B cell (primary cell): ENCODE measurements at regions not wholly inside any gene's neighbourhood (a gene's known extent, or its start where the extent isn't known, plus 50 kb on each side); places are given as distances from the start of the nearest gene placed in this dataset.

ENCODE experiments used
- ATAC-seq: fragments of 200-7000 bp; cut with Tn5 transposase; one replicate; pipeline ENCODE4 v1.10.0; 2021; ENCODE audit warnings: low read depth, mild to moderate bottlenecking, moderate number of reproducible peaks, moderate library complexity
- CTCF ChIA-PET: fragments of 350-600 bp; sonication (Branson Sonifier 250); formaldehyde crosslinking; loops from one replicate; lab custom pipeline; 2021; ENCODE audit warnings: antibody characterized with exemption, inconsistent platforms; lab: Charles Lee
- POLR2A ChIA-PET: fragments of 350-600 bp; sonication (Branson Sonifier 250); formaldehyde crosslinking; loops from one replicate; lab custom pipeline; 2021; ENCODE audit warnings: antibody characterized with exemption; lab: Charles Lee
- DNase-seq: peaks from one replicate; pipeline ENCODE4 v3.0.0; 2013
- H2AFZ ChIP-seq: 2 replicates; pipeline ENCODE4 v1.6.1; 2012; ENCODE audit warnings: mild to moderate bottlenecking, low read depth, low read length; ENCODE audit not compliant: insufficient read depth, poor library complexity, severe bottlenecking
- H3K27ac ChIP-seq, 2 donors: 1 replicate in 1 of 2; 2 replicates in 1 of 2; pipeline ENCODE4 v1.5.1; 2012 to 2013; ENCODE audit warnings: low read length in 2 of 2, mild to moderate bottlenecking in 2 of 2, moderate library complexity in 1 of 2
- H3K27me3 ChIP-seq, 4 experiments: fragments of 200-600 bp in 1 of 4; sonication (generic) in 1 of 4; replicated peaks in 1 of 4; 1 replicate in 2 of 4; 2 replicates in 2 of 4; pipeline versions ENCODE4 v1.6.1 to v1.7.0; 2013 to 2016; ENCODE audit warnings: low read length in 3 of 4, mild to moderate bottlenecking in 2 of 4, mixed read lengths in 1 of 4, moderate library complexity in 1 of 4; ENCODE audit not compliant: insufficient read depth in 4 of 4, control insufficient read depth in 3 of 4; ENCODE audit errors: control extremely low read depth in 1 of 4
- H3K36me3 ChIP-seq, 2 experiments: replicated peaks in 1 of 2; 1 replicate in 1 of 2; 2 replicates in 1 of 2; pipeline versions ENCODE4 v1.6.1 to v1.7.1; 2013; ENCODE audit warnings: low read length in 1 of 2; ENCODE audit not compliant: insufficient read depth in 2 of 2, control insufficient read depth in 1 of 2; ENCODE audit errors: control extremely low read depth in 1 of 2, extremely low read depth in 1 of 2
- H3K4me1 ChIP-seq, 2 donors: fragments of 200-600 bp in 1 of 2; sonication (generic) in 1 of 2; 1 replicate in 1 of 2; 2 replicates in 1 of 2; pipeline versions ENCODE4 v1.5.1 to v1.6.1; 2013 to 2017; ENCODE audit warnings: low read length in 2 of 2; ENCODE audit not compliant: control insufficient read depth in 2 of 2, insufficient read depth in 2 of 2
- H3K4me2 ChIP-seq: replicated peaks from 2 replicates; pipeline ENCODE3; 2012; ENCODE audit warnings: mild to moderate bottlenecking, low read depth, low read length; ENCODE audit not compliant: poor library complexity, severe bottlenecking
- H3K4me3 ChIP-seq, 5 experiments: fragments of 200-600 bp in 1 of 5; sonication (generic) in 1 of 5; 1 replicate in 3 of 5; 2 replicates in 2 of 5; pipeline versions ENCODE4 v1.5.1 to v1.7.0; 2011 to 2016; ENCODE audit warnings: low read length in 4 of 5, mild to moderate bottlenecking in 4 of 5, low read depth in 2 of 5, control low read depth in 1 of 5, moderate library complexity in 1 of 5; ENCODE audit not compliant: insufficient read depth in 1 of 5; ENCODE audit errors: control extremely low read depth in 1 of 5, extremely low read depth in 1 of 5
- H3K79me2 ChIP-seq: fragments of 200-600 bp; sonication (generic); one replicate; pipeline ENCODE4 v1.6.0; 2016; ENCODE audit warnings: low read length; ENCODE audit not compliant: control insufficient read depth, insufficient read depth
- H3K9ac ChIP-seq: fragments of 200-600 bp; sonication (generic); 2 replicates; pipeline ENCODE4 v1.6.1; 2017; ENCODE audit warnings: mild to moderate bottlenecking, low read length, moderate library complexity
- H3K9me3 ChIP-seq, 3 donors: one replicate each; pipeline versions ENCODE4 v1.6.1 to v1.7.1; 2013; ENCODE audit warnings: low read length in 2 of 3; ENCODE audit not compliant: control insufficient read depth in 2 of 3, insufficient read depth in 1 of 3; ENCODE audit errors: control extremely low read depth in 1 of 3
- H4K20me1 ChIP-seq: 2 replicates; pipeline ENCODE4 v1.6.0; 2012; ENCODE audit warnings: mild to moderate bottlenecking, low read length; ENCODE audit not compliant: insufficient read depth, control insufficient read depth, poor library complexity, severe bottlenecking
- H3K27ac Mint-ChIP-seq: one replicate; pipeline ENCODE4 v1.8.0; 2021; ENCODE audit warnings: mixed read lengths
- H3K27me3 Mint-ChIP-seq: one replicate; pipeline ENCODE4 v1.8.0; 2021; ENCODE audit warnings: mixed read lengths
- H3K4me1 Mint-ChIP-seq: one replicate; pipeline ENCODE4 v1.8.0; 2021; ENCODE audit warnings: mixed read lengths
- H3K4me3 Mint-ChIP-seq: one replicate; pipeline ENCODE4 v1.8.0; 2021; ENCODE audit warnings: mixed read lengths
- H3K9me3 Mint-ChIP-seq: one replicate; pipeline ENCODE4 v1.8.0; 2022; ENCODE audit warnings: mixed read lengths; ENCODE audit not compliant: insufficient read depth
- CTCF ChIP-seq: fragments of 200-600 bp; IDR thresholded peaks from one replicate; pipeline ENCODE4 v1.8.0; 2022; ENCODE audit warnings: antibody characterized with exemption, mild to moderate bottlenecking
- EZH2 ChIP-seq: IDR thresholded peaks from 2 replicates; pipeline ENCODE4 v1.6.1; 2012; ENCODE audit warnings: borderline replicate concordance, low read depth, mild to moderate bottlenecking, moderate library complexity, low read length; ENCODE audit not compliant: insufficient read depth, poor library complexity, severe bottlenecking
- WGBS: methylation state at CpG from one replicate; pipeline ENCODE4 v1.1.5; 2013; ENCODE audit warnings: missing lambda C conversion rate; ENCODE audit not compliant: insufficient coverage; 5-methylcytosine and 5-hydroxymethylcytosine counted together
- intact Hi-C: fragments of 100-400 bp; cut with micrococcal nuclease; formaldehyde crosslinking; loops from one replicate; pipeline ENCODE4 v1.10.0; 2022

DNA sequence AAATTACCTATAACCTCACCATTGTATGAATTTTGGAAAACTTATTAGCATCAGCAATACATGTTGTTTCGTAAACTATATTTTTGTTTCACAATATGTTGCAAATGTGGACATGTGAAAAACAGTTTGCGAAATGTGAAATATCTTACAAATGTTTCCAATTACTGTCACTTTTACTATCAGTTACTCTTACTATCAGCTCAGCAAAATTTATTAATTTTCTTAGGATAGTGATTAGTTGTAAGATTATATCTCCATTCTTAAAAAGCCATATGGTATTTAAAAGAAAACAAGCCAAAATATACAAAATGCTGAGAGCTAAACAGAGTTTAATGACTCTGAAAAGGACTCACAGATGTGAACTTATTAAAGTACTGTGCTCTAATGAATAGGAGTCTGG lies 111.9 kb upstream of the LPAR1 start:
- Mint-ChIP-seq H3K27me3 (no peaks in the 10 kb centered on the region), H3K9me3 (no peaks in the 10 kb centered on the region), H3K4me1 (no peaks in the 10 kb centered on the region), H3K4me3 (no peak overlapping the region), H3K27ac (no peak overlapping the region)
- H3K9ac ChIP-seq: no peak overlapping the region
- no peaks in the 10 kb centered on the region for H3K79me2 ChIP-seq
- H3K4me1 ChIP-seq: no peaks in the 10 kb centered on the region
- intact Hi-C loops: no loop called here
- no peaks in the 10 kb centered on the region for H3K9me3 ChIP-seq
- no peak for ATAC-seq
- no peak overlapping the region for H3K4me2 ChIP-seq
- H4K20me1 ChIP-seq: no peaks in the 10 kb centered on the region
- WGBS: no CpG with 5 or more reads among the region's 2 CpGs
- H3K27me3 ChIP-seq: no peaks in the 10 kb centered on the region
- no peak for DNase-seq
- H3K4me3 ChIP-seq: no peak overlapping the region
- TF ChIP-seq CTCF: no peak
- TF ChIP-seq EZH2: no peak
- H2AFZ ChIP-seq: no peak overlapping the region
- ChIA-PET CTCF (no interaction called here), POLR2A (no interaction called here)
- no peaks in the 10 kb centered on the region for H3K36me3 ChIP-seq
- H3K27ac ChIP-seq: no peak overlapping the region

GRCh38 chr9:111149018-111149759 lies 110.9 kb upstream of the LPAR1 start:
- H3K27ac ChIP-seq: no peak overlapping the region
- H3K9ac ChIP-seq: no peak overlapping the region
- H3K9me3 Mint-ChIP-seq: no peaks in the 10 kb centered on the region
- no peaks in the 10 kb centered on the region for H3K79me2 ChIP-seq
- no peaks in the 10 kb centered on the region for H3K4me1 ChIP-seq
- intact Hi-C loops: no loop called here
- no peaks in the 10 kb centered on the region for H3K36me3 ChIP-seq
- H3K4me3 ChIP-seq: no peak overlapping the region
- CTCF ChIA-PET: no interaction called here
- H3K27me3 ChIP-seq: no peaks in the 10 kb centered on the region
- H2AFZ ChIP-seq: no peak overlapping the region
- H3K4me3 Mint-ChIP-seq: no peak overlapping the region
- TF ChIP-seq EZH2: no peak
- no peak for TF ChIP-seq CTCF
- no peak for ATAC-seq
- WGBS: 100% methylated on average over 3 of the region's 5 CpGs
- H3K9me3 ChIP-seq: no peaks in the 10 kb centered on the region
- DNase-seq: no peak
- H3K27ac Mint-ChIP-seq: no peak overlapping the region
- POLR2A ChIA-PET: no interaction called here
- H3K4me2 ChIP-seq: no peak overlapping the region
- no peaks in the 10 kb centered on the region for H4K20me1 ChIP-seq
- H3K4me1 Mint-ChIP-seq: no peaks in the 10 kb centered on the region
- no peaks in the 10 kb centered on the region for H3K27me3 Mint-ChIP-seq
